Endothelial cell of umbilical vein (primary cell): ENCODE measurements at regions not wholly inside any gene's neighbourhood (a gene's known extent, or its start where the extent isn't known, plus 50 kb on each side); places are given as distances from the start of the nearest gene placed in this dataset.

Source experiments
- BruUV-seq: library from RNA; stranded (reverse); fragments of 400-500 nt; replicated peaks from 2 replicates; lab custom pipeline; 2021; lab: Mats Ljungman, UMichigan
- CTCF ChIA-PET: fragments of 300-600, 350-600 bp; sonication (Branson Sonifier 250); formaldehyde crosslinking; loops from one replicate; lab custom pipeline; 2021; ENCODE audit warnings: antibody characterized with exemption, inconsistent platforms; lab: Charles Lee
- POLR2A ChIA-PET: fragments of 300-600, 350-600 bp; sonication (Branson Sonifier 250); formaldehyde crosslinking; loops from one replicate; lab custom pipeline; 2021; ENCODE audit warnings: antibody characterized with exemption, inconsistent platforms; lab: Charles Lee
- DNase-seq: peaks from one replicate; pipeline ENCODE4 v3.0.0-alpha.2; 2011; ENCODE audit warnings: low read depth, low spot score
- FAIRE-seq: peaks from 2 replicates; lab custom pipeline; 2011; peaks lifted over from hg19 to GRCh38; lab: Jason Lieb, UNC
- H2AFZ ChIP-seq: 2 replicates; pipeline ENCODE4 v1.6.0; 2012; ENCODE audit warnings: low read depth, low read length, control low read depth, inconsistent platforms
- H3K27ac ChIP-seq: 2 replicates; pipeline ENCODE4 v1.5.1; 2011; ENCODE audit warnings: low read depth, mild to moderate bottlenecking, control low read depth, low read length, moderate library complexity; ENCODE audit not compliant: insufficient read depth
- H3K27me3 ChIP-seq, 2 experiments: 2 replicates each; pipeline versions ENCODE4 v1.6.0 to v1.6.1; 2011; ENCODE audit warnings: low read length in 2 of 2, mixed read lengths in 1 of 2; ENCODE audit not compliant: control insufficient read depth in 2 of 2, insufficient read depth in 2 of 2
- H3K36me3 ChIP-seq, 2 experiments: 2 replicates in 1 of 2; 3 replicates in 1 of 2; pipeline ENCODE4 v1.5.1; 2011; ENCODE audit warnings: low read length in 2 of 2, mild to moderate bottlenecking in 1 of 2, moderate library complexity in 1 of 2; ENCODE audit not compliant: control insufficient read depth in 2 of 2, insufficient read depth in 2 of 2; ENCODE audit errors: extremely low read depth in 1 of 2
- H3K4me1 ChIP-seq: 3 replicates; pipeline ENCODE4 v1.5.1; 2011; ENCODE audit warnings: mild to moderate bottlenecking, low read length; ENCODE audit not compliant: control insufficient read depth, insufficient read depth; ENCODE audit errors: extremely low read depth
- H3K4me2 ChIP-seq: 2 replicates; pipeline ENCODE4 v1.6.1; 2011; ENCODE audit warnings: low read length, control low read depth, mixed read lengths; ENCODE audit not compliant: insufficient read depth
- H3K4me3 ChIP-seq, 3 experiments: fragments of 200-600 bp in 1 of 3; sonication (generic), shearing (Covaris generic) in 1 of 3; replicated peaks in 1 of 3; 2 replicates each; pipeline ENCODE4 v1.5.1; 2011 to 2016; ENCODE audit warnings: control low read depth in 3 of 3, low read length in 3 of 3, mild to moderate bottlenecking in 2 of 3, inconsistent platforms in 1 of 3, low read depth in 1 of 3, moderate library complexity in 1 of 3; ENCODE audit not compliant: insufficient read depth in 1 of 3
- H3K79me2 ChIP-seq: 2 replicates; pipeline ENCODE4 v1.6.0; 2012; ENCODE audit warnings: low read length, inconsistent platforms; ENCODE audit not compliant: control insufficient read depth, insufficient read depth
- H3K9ac ChIP-seq: replicated peaks from 2 replicates; pipeline ENCODE3; 2011; ENCODE audit warnings: low read length, control low read depth; ENCODE audit not compliant: insufficient read depth; ENCODE audit errors: extremely low read depth
- H3K9me1 ChIP-seq: replicated peaks from 3 replicates; pipeline ENCODE4 v1.6.0; 2011; ENCODE audit warnings: mild to moderate bottlenecking, low read length; ENCODE audit not compliant: control insufficient read depth, insufficient read depth; ENCODE audit errors: extremely low read depth
- H3K9me3 ChIP-seq: replicated peaks from 2 replicates; pipeline ENCODE4 v1.5.1; 2012; ENCODE audit warnings: low read length, inconsistent platforms; ENCODE audit not compliant: control insufficient read depth, insufficient read depth
- H4K20me1 ChIP-seq: replicated peaks from 2 replicates; pipeline ENCODE3; 2011; ENCODE audit warnings: mild to moderate bottlenecking, low read length; ENCODE audit not compliant: control insufficient read depth, insufficient read depth; ENCODE audit errors: extremely low read depth
- EZH2 ChIP-seq: IDR thresholded peaks from 2 replicates; pipeline ENCODE4 v1.6.1; 2012; ENCODE audit warnings: borderline replicate concordance, low read depth, mild to moderate bottlenecking, moderate library complexity, low read length, inconsistent platforms; ENCODE audit not compliant: severe bottlenecking
- FOS ChIP-seq: IDR thresholded peaks from 2 replicates; pipeline ENCODE4 v1.6.1; 2011; ENCODE audit warnings: mild to moderate bottlenecking, low read length, moderate library complexity, borderline replicate concordance; ENCODE audit not compliant: insufficient read depth
- GATA2 ChIP-seq: IDR thresholded peaks from 2 replicates; pipeline ENCODE4 v1.7.0; 2011; ENCODE audit warnings: low read depth, mild to moderate bottlenecking, moderate library complexity, mixed read lengths, low read length; ENCODE audit not compliant: insufficient read length, insufficient read depth
- JUN ChIP-seq: IDR thresholded peaks from 2 replicates; pipeline ENCODE4 v1.6.1; 2011; ENCODE audit warnings: borderline replicate concordance, low read depth; ENCODE audit not compliant: insufficient read length, insufficient read depth
- MAX ChIP-seq: IDR thresholded peaks from 2 replicates; pipeline ENCODE4 v1.6.1; 2011; ENCODE audit not compliant: insufficient read depth, insufficient read length
- MYC ChIP-seq: IDR thresholded peaks from one replicate; pipeline ENCODE4 v1.6.1; 2011; ENCODE audit warnings: mild to moderate bottlenecking, low read depth, low read length
- POLR2A ChIP-seq: IDR thresholded peaks from 2 replicates; pipeline ENCODE4 v1.6.1; 2012; ENCODE audit warnings: low read depth, mild to moderate bottlenecking, control low read depth, low read length
- POLR2AphosphoS5 ChIP-seq: IDR thresholded peaks from 2 replicates; pipeline ENCODE4 v1.6.1; 2012; ENCODE audit warnings: low read depth, mild to moderate bottlenecking, control low read depth, low read length, moderate library complexity; ENCODE audit not compliant: insufficient read depth
- dilution Hi-C: fragments of 300-500 bp; cut with MboI; formaldehyde crosslinking; loops from one replicate; pipeline ENCODE4 v1.15.0; 2019; ENCODE audit warnings: low sequenced_read_pairs; ENCODE audit not compliant: extremely low pct_ligation_motif_present
- intact Hi-C: fragments of 100-400 bp; cut with micrococcal nuclease; formaldehyde crosslinking; loops from one replicate; pipeline ENCODE4 v1.10.0; 2022
- TF ChIP-seq, protein P1 (sequence below), 2 donors: IDR thresholded peaks; 1 replicate in 1 of 2; 2 replicates in 1 of 2; pipeline ENCODE4 v1.5.1; 2011; ENCODE audit warnings: low read length in 2 of 2, mild to moderate bottlenecking in 2 of 2, moderate library complexity in 2 of 2, control low read depth in 1 of 2, inconsistent platforms in 1 of 2, low read depth in 1 of 2; ENCODE audit not compliant: insufficient read depth in 1 of 2; ENCODE audit errors: extremely low read depth in 1 of 2

- H3K4me1 ChIP-seq = no peaks in the 10 kb centered on the region
- intact Hi-C loops = no loop called here
- no peaks in the 10 kb centered on the region for H3K79me2 ChIP-seq
- ChIA-PET POLR2A (no interaction called here), CTCF (no interaction called here)
- TF ChIP-seq MAX (no peak), MYC (no peak), EZH2 (no peak), GATA2 (no peak), JUN (no peak), FOS (no peak), POLR2AphosphoS5 (no peak), POLR2A (no peak)
- TF ChIP-seq, protein P1, sequence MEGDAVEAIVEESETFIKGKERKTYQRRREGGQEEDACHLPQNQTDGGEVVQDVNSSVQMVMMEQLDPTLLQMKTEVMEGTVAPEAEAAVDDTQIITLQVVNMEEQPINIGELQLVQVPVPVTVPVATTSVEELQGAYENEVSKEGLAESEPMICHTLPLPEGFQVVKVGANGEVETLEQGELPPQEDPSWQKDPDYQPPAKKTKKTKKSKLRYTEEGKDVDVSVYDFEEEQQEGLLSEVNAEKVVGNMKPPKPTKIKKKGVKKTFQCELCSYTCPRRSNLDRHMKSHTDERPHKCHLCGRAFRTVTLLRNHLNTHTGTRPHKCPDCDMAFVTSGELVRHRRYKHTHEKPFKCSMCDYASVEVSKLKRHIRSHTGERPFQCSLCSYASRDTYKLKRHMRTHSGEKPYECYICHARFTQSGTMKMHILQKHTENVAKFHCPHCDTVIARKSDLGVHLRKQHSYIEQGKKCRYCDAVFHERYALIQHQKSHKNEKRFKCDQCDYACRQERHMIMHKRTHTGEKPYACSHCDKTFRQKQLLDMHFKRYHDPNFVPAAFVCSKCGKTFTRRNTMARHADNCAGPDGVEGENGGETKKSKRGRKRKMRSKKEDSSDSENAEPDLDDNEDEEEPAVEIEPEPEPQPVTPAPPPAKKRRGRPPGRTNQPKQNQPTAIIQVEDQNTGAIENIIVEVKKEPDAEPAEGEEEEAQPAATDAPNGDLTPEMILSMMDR (IDR thresholded peaks at IDR 0.05; ENCODE audit: extremely low read depth in 1 of 2, insufficient read depth in 1 of 2, low read depth in 1 of 2, low read length in 2 of 2) = no peak
- dilution Hi-C loops = no loop called here
- DNase-seq = no peak
- no peaks in the 10 kb centered on the region for H3K27me3 ChIP-seq
- no peak for FAIRE-seq
- no peak overlapping the region for H3K4me2 ChIP-seq
- H3K36me3 ChIP-seq = no peaks in the 10 kb centered on the region
- H3K9me3 ChIP-seq = no peaks in the 10 kb centered on the region
- H3K27ac ChIP-seq = no peak overlapping the region
- BruUV-seq = no TSS peak
- no peaks in the 10 kb centered on the region for H4K20me1 ChIP-seq
- H3K9ac ChIP-seq = no peak overlapping the region
- H2AFZ ChIP-seq = no peak overlapping the region
- H3K9me1 ChIP-seq = no peaks in the 10 kb centered on the region
- no peak overlapping the region for H3K4me3 ChIP-seq
These were observed 265.3 kb downstream of the ZEB2 start for GRCh38 chr2:144254342-144255235.
